GM23338 (cell line): ENCODE measurements at regions not wholly inside any gene's neighbourhood (a gene's known extent, or its start where the extent isn't known, plus 50 kb on each side); places are given as distances from the start of the nearest gene placed in this dataset.

Source experiments
- ATAC-seq: fragments of 200-7000 bp; cut with Tn5 transposase; 3 replicates; pipeline ENCODE4 v1.9.1; 2020
- DNase-seq: peaks from one replicate; pipeline ENCODE4 v3.0.0-alpha.2; 2015; ENCODE audit warnings: low spot score
- H2AFZ ChIP-seq: fragments of 200-600 bp; sonication (generic); 2 replicates; pipeline ENCODE4 v1.8.0; 2016; ENCODE audit warnings: antibody characterized with exemption, mild to moderate bottlenecking, moderate library complexity
- H3F3A ChIP-seq: fragments of 200-600 bp; sonication (generic); replicated peaks from 2 replicates; pipeline ENCODE4 v1.8.0; 2017; ENCODE audit warnings: antibody characterized with exemption, mixed run types, low read depth
- H3K27ac ChIP-seq: fragments of 200-600 bp; sonication (generic); 2 replicates; pipeline ENCODE4 v1.6.1; 2016; ENCODE audit warnings: low read depth
- H3K27me3 ChIP-seq: fragments of 200-600 bp; sonication (generic); 2 replicates; pipeline ENCODE4 v1.8.0; 2016; ENCODE audit warnings: mild to moderate bottlenecking, mixed run types, moderate library complexity; ENCODE audit not compliant: insufficient read depth
- H3K36me3 ChIP-seq: fragments of 200-600 bp; sonication (generic); 2 replicates; pipeline ENCODE4 v1.8.0; 2016; ENCODE audit warnings: mild to moderate bottlenecking; ENCODE audit not compliant: insufficient read depth
- H3K4me1 ChIP-seq: fragments of 200-600 bp; sonication (generic); 2 replicates; pipeline ENCODE4 v1.8.0; 2016; ENCODE audit warnings: mild to moderate bottlenecking, moderate library complexity; ENCODE audit not compliant: insufficient read depth
- H3K4me2 ChIP-seq: fragments of 200-600 bp; sonication (generic); 2 replicates; pipeline ENCODE4 v1.7.1; 2017; ENCODE audit warnings: mixed run types
- H3K4me3 ChIP-seq: fragments of 200-600 bp; sonication (generic); 2 replicates; pipeline ENCODE4 v1.6.1; 2016; ENCODE audit warnings: mixed run types
- H3K79me2 ChIP-seq: fragments of 200-600 bp; sonication (generic); replicated peaks from 2 replicates; pipeline ENCODE4 v1.8.0; 2017; ENCODE audit warnings: mild to moderate bottlenecking; ENCODE audit not compliant: insufficient read depth
- H3K9me2 ChIP-seq: fragments of 200-600 bp; sonication (generic); 2 replicates; pipeline ENCODE4 v1.8.0; 2017; ENCODE audit not compliant: insufficient read depth
- H4K20me1 ChIP-seq: fragments of 200-600 bp; sonication (generic); replicated peaks from 2 replicates; pipeline ENCODE4 v1.8.0; 2017; ENCODE audit warnings: mild to moderate bottlenecking; ENCODE audit not compliant: insufficient read depth
- H3K27ac Mint-ChIP-seq: 2 replicates; pipeline ENCODE4 v1.8.0; 2020; ENCODE audit warnings: inconsistent platforms, mild to moderate bottlenecking, moderate library complexity, mixed read lengths
- H3K27me3 Mint-ChIP-seq: 3 replicates; pipeline ENCODE4 v1.8.0; 2022; ENCODE audit warnings: low read depth, mild to moderate bottlenecking, moderate library complexity, mixed read lengths, inconsistent platforms; ENCODE audit not compliant: insufficient read depth, poor library complexity
- H3K36me3 Mint-ChIP-seq: 3 replicates; pipeline ENCODE4 v1.8.0; 2021; ENCODE audit warnings: low read depth, mild to moderate bottlenecking, inconsistent platforms, moderate library complexity, mixed read lengths
- H3K4me1 Mint-ChIP-seq: 3 replicates; pipeline ENCODE4 v1.8.0; 2020; ENCODE audit warnings: mild to moderate bottlenecking, inconsistent platforms, mixed read lengths
- H3K4me3 Mint-ChIP-seq: 3 replicates; pipeline ENCODE4 v1.8.0; 2021; ENCODE audit warnings: moderate library complexity, mild to moderate bottlenecking, inconsistent platforms, mixed read lengths
- H3K9me3 Mint-ChIP-seq: 3 replicates; pipeline ENCODE4 v1.8.0; 2020; ENCODE audit warnings: moderate library complexity, mild to moderate bottlenecking, inconsistent platforms, mixed read lengths
- CREB1 ChIP-seq: fragments of 250-450 bp; sonication (Bioruptor Pico); IDR thresholded peaks from 2 replicates; pipeline ENCODE4 v1.5.0; 2020; ENCODE audit warnings: low read depth, mild to moderate bottlenecking, moderate library complexity
- CTCF ChIP-seq, 2 experiments: fragments of 200-600 bp in 1 of 2; sonication (generic) in 1 of 2; conservative IDR thresholded peaks; 2 replicates each; pipeline versions ENCODE4 v1.5.1 to v1.6.1; 2016 to 2017; ENCODE audit warnings: antibody characterized with exemption in 2 of 2, low read depth in 2 of 2, mild to moderate bottlenecking in 2 of 2, moderate library complexity in 1 of 2
- ETS1 ChIP-seq: IDR thresholded peaks from 2 replicates; pipeline ENCODE4 v1.6.1; 2016; ENCODE audit warnings: antibody characterized with exemption
- EZH2 ChIP-seq: fragments of 200-600 bp; sonication (generic); IDR thresholded peaks from one replicate; pipeline ENCODE4 v1.8.0; 2017; ENCODE audit warnings: antibody characterized with exemption, mild to moderate bottlenecking, low read depth; ENCODE audit not compliant: unreplicated experiment
- EZH2phosphoT487 ChIP-seq: fragments of 200-600 bp; sonication (generic); IDR thresholded peaks from one replicate; pipeline ENCODE4 v1.8.1; 2018; ENCODE audit warnings: antibody characterized with exemption; ENCODE audit not compliant: unreplicated experiment
- JUNB ChIP-seq: IDR thresholded peaks from one replicate; pipeline ENCODE4 v1.6.1; 2016; ENCODE audit warnings: antibody characterized with exemption; ENCODE audit not compliant: unreplicated experiment
- NANOG ChIP-seq: IDR thresholded peaks from 2 replicates; pipeline ENCODE4 v1.6.1; 2016; ENCODE audit warnings: antibody characterized with exemption, borderline replicate concordance
- POLR2AphosphoS5 ChIP-seq: IDR thresholded peaks from 2 replicates; pipeline ENCODE4 v1.6.1; 2016; ENCODE audit warnings: antibody characterized with exemption, low read depth
- REST ChIP-seq: IDR thresholded peaks from one replicate; pipeline ENCODE4 v1.6.1; 2018; ENCODE audit warnings: antibody characterized with exemption; ENCODE audit not compliant: unreplicated experiment
- STAT1 ChIP-seq: IDR thresholded peaks from one replicate; pipeline ENCODE4 v1.6.1; 2016; ENCODE audit warnings: antibody characterized with exemption; ENCODE audit not compliant: unreplicated experiment
- ZNF114 ChIP-seq: fragments of 250-450 bp; sonication (Bioruptor Pico); IDR thresholded peaks from 2 replicates; pipeline ENCODE4 v1.5.0; 2020; ENCODE audit warnings: mild to moderate bottlenecking, moderate library complexity
- ZNF331 ChIP-seq: fragments of 250-450 bp; sonication (Bioruptor Pico); IDR thresholded peaks from 2 replicates; pipeline ENCODE4 v1.5.0; 2020; ENCODE audit warnings: low read depth, mild to moderate bottlenecking, moderate library complexity
- ZNF462 ChIP-seq: fragments of 250-450 bp; sonication (Bioruptor Pico); IDR thresholded peaks from 2 replicates; pipeline ENCODE4 v1.5.0; 2020; ENCODE audit warnings: mild to moderate bottlenecking, moderate library complexity

- H2AFZ ChIP-seq, result no peak overlapping the region
- H3K9me3 Mint-ChIP-seq, result no peaks in the 10 kb centered on the region
- H3K9me2 ChIP-seq, result no peaks in the 10 kb centered on the region
- H3K27ac Mint-ChIP-seq, result no peak overlapping the region
- H3F3A ChIP-seq, result no peaks in the 10 kb centered on the region
- no peak for TF ChIP-seq NANOG
- TF ChIP-seq REST, result no peak
- no peak for TF ChIP-seq EZH2phosphoT487
- no peak for TF ChIP-seq ZNF331
- TF ChIP-seq ZNF462 (CRISPR knock-in tag), result no peak
- TF ChIP-seq CTCF (conservative IDR thresholded peaks at IDR 0.05; ENCODE audit: low read depth in 2 of 2), result no peak
- no peak for TF ChIP-seq STAT1
- no peak for TF ChIP-seq POLR2AphosphoS5
- TF ChIP-seq ZNF114 (CRISPR knock-in tag), result no peak
- TF ChIP-seq ETS1, result no peak
- no peak for TF ChIP-seq JUNB
- no peak for TF ChIP-seq CREB1 (CRISPR knock-in tag)
- TF ChIP-seq EZH2, result no peak
- peaks cover 5% of the 10 kb centered on the region; the same call in 1 of the 3 replicates for H3K4me1 Mint-ChIP-seq
- H3K27me3 ChIP-seq, result no peaks in the 10 kb centered on the region
- H4K20me1 ChIP-seq, result no peaks in the 10 kb centered on the region
- ATAC-seq, result no peak
- H3K27me3 Mint-ChIP-seq, result peaks cover 2% of the 10 kb centered on the region
- no peak overlapping the region for H3K4me2 ChIP-seq
- H3K4me3 Mint-ChIP-seq, result no peak overlapping the region
- H3K36me3 Mint-ChIP-seq, result no peaks in the 10 kb centered on the region
- 0 out of 2 replicates have a peak, but pooled peaks cover 2% of the 10 kb centered on the region for H3K4me1 ChIP-seq
- H3K4me3 ChIP-seq, result no peak overlapping the region
- H3K79me2 ChIP-seq, result no peaks in the 10 kb centered on the region
- H3K27ac ChIP-seq, result no peak overlapping the region
- DNase-seq, result no peak
- no peaks in the 10 kb centered on the region for H3K36me3 ChIP-seq
Observed at GRCh38 chr18:2312440-2312839, 258.9 kb downstream of the METTL4 start.
